Fibroblast of mammary gland (primary cell): ENCODE measurements at regions not wholly inside any gene's neighbourhood (a gene's known extent, or its start where the extent isn't known, plus 50 kb on each side); places are given as distances from the start of the nearest gene placed in this dataset.

Experiments
- DNase-seq: peaks from one replicate; pipeline ENCODE4 v3.0.0-alpha.2; 2010; ENCODE audit warnings: low read depth
- H3K4me3 ChIP-seq: 2 replicates; pipeline ENCODE4 v1.5.1; 2011; ENCODE audit warnings: low read depth, mild to moderate bottlenecking, low read length, moderate library complexity; ENCODE audit not compliant: control insufficient read depth
- TF ChIP-seq, protein P1 (sequence below): conservative IDR thresholded peaks from 2 replicates; pipeline ENCODE4 v1.5.1; 2011; ENCODE audit warnings: low read depth, low read length, inconsistent platforms; ENCODE audit not compliant: control insufficient read depth, insufficient read depth

- DNase-seq: no peak
- TF ChIP-seq, protein P1, sequence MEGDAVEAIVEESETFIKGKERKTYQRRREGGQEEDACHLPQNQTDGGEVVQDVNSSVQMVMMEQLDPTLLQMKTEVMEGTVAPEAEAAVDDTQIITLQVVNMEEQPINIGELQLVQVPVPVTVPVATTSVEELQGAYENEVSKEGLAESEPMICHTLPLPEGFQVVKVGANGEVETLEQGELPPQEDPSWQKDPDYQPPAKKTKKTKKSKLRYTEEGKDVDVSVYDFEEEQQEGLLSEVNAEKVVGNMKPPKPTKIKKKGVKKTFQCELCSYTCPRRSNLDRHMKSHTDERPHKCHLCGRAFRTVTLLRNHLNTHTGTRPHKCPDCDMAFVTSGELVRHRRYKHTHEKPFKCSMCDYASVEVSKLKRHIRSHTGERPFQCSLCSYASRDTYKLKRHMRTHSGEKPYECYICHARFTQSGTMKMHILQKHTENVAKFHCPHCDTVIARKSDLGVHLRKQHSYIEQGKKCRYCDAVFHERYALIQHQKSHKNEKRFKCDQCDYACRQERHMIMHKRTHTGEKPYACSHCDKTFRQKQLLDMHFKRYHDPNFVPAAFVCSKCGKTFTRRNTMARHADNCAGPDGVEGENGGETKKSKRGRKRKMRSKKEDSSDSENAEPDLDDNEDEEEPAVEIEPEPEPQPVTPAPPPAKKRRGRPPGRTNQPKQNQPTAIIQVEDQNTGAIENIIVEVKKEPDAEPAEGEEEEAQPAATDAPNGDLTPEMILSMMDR: no peak
- no peak overlapping the region for H3K4me3 ChIP-seq
Observed at GRCh38 chr2:66021296-66021695, 413.6 kb upstream of the MEIS1 start.

DNA sequence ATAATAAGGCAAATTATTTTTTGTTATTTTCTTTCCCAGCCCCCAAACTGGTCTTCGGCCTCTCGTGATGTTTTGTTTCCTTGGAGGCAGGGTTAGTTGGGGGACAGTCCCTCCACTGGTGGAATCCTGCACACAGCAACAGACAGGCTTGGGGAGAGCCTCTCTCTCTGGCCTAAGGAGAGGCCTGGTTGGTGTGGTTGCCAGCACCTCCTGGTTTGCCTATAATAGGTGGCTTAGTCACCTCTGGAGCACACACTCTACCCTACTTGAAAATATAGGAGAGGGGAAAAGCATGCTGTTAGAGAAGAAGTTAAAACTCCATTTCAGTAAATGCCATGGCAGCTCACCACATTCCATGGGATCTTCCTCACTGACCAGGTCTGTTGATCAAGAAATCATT lies 417.2 kb upstream of the MEIS1 start:
- no peak for DNase-seq
- TF ChIP-seq, protein P1: no peak
- no peak overlapping the region for H3K4me3 ChIP-seq

GRCh38 chr2:66014450-66014849 lies 420.5 kb upstream of the MEIS1 start:
- TF ChIP-seq, protein P1: no peak
- no peak for DNase-seq
- H3K4me3 ChIP-seq: no peak overlapping the region

GRCh38 chr2:66013456-66013855 lies 421.5 kb upstream of the MEIS1 start:
- TF ChIP-seq, protein P1: peak; percentile 17
- no peak overlapping the region for H3K4me3 ChIP-seq
- DNase-seq: peak; percentile 5

DNA sequence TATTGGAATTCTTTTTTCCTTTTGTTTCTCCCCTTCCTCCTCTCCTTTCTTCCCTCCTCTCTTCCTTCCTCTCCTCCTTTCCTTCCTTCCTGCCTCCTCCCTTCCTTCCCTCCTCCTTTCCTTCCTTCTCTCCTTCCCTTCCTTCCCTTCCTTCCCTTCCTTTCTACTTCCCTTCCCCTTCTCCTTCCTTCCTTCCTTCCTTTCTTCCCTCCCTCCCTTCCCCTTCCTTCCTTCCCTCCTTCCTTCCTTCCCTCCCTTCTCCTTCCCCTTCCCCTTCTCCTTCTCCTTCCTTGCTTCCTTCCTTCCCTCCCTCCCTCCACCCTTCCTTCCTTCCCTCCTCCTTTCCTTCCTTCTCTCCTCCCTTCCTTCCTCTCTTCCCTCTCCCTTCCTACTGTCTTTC lies 431.0 kb upstream of the MEIS1 start:
- TF ChIP-seq, protein P1: no peak
- H3K4me3 ChIP-seq: no peak overlapping the region
- no peak for DNase-seq

GRCh38 chr2:66001538-66001937 lies 433.4 kb upstream of the MEIS1 start:
- no peak for DNase-seq
- TF ChIP-seq, protein P1: no peak

DNA sequence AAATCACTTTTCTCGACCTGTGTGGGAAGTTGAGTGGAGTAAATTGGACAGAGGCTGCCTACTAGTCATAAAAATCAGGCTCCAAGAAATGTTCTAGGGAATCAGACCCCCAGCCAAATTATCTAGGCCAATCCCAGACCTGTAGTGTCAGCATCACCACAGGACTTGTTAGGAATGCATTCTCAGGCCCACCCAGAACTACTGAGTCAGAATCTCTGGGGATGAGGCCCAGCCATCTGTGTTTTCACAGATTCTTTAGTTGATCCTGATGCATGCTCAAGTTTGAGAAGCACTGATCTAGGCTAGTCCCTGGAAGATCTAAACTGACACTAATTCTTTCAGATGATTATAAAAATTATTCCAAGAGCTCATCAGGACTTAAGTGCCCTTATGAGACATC lies 434.0 kb upstream of the MEIS1 start:
- H3K4me3 ChIP-seq: no peak overlapping the region
- TF ChIP-seq, protein P1: no peak
- no peak for DNase-seq

More at GRCh38 chr2:66001538-66001937, 433.4 kb upstream of the MEIS1 start:
- no peak overlapping the region for H3K4me3 ChIP-seq
